Esophagus (tissue), 2 donors: ENCODE measurements at regions not wholly inside any gene's neighbourhood (a gene's known extent, or its start where the extent isn't known, plus 50 kb on each side); places are given as distances from the start of the nearest gene placed in this dataset.

Experiments used
- H3K27ac ChIP-seq, 2 donors: one replicate each; pipeline ENCODE4 v1.5.1; 2013; ENCODE audit warnings: low read depth in 2 of 2, mild to moderate bottlenecking in 2 of 2, inconsistent platforms in 1 of 2, low read length in 1 of 2, moderate library complexity in 1 of 2
- H3K27me3 ChIP-seq, 2 donors: one replicate each; pipeline ENCODE4 v1.6.1; 2013; ENCODE audit warnings: low read length in 2 of 2, control low read depth in 1 of 2, mild to moderate bottlenecking in 1 of 2; ENCODE audit not compliant: insufficient read depth in 2 of 2, control insufficient read depth in 1 of 2
- H3K36me3 ChIP-seq, 2 donors: one replicate each; pipeline ENCODE4 v1.6.1; 2013; ENCODE audit warnings: low read length in 1 of 2; ENCODE audit not compliant: control insufficient read depth in 2 of 2, insufficient read depth in 2 of 2
- H3K4me1 ChIP-seq, 2 donors: one replicate each; pipeline ENCODE4 v1.6.1; 2013; ENCODE audit warnings: low read length in 1 of 2; ENCODE audit not compliant: control insufficient read depth in 2 of 2, insufficient read depth in 2 of 2
- H3K4me3 ChIP-seq, 2 donors: one replicate each; pipeline ENCODE4 v1.5.1; 2013; ENCODE audit warnings: low read length in 2 of 2, mild to moderate bottlenecking in 2 of 2, low read depth in 1 of 2, moderate library complexity in 1 of 2
- H3K9me3 ChIP-seq, 2 donors: one replicate each; pipeline ENCODE4 v1.6.1; 2013; ENCODE audit warnings: mild to moderate bottlenecking in 2 of 2, low read depth in 1 of 2, low read length in 1 of 2, moderate library complexity in 1 of 2; ENCODE audit not compliant: control insufficient read depth in 2 of 2, insufficient read depth in 1 of 2
- WGBS, 2 donors: extraction: QIAGEN DNeasy Blood & Tissue Kit; methylation state at CpG; one replicate each; pipeline ENCODE4 v1.1.7; 2013; 5-methylcytosine and 5-hydroxymethylcytosine counted together
- donor health status: healthy with polysubstance abuse.
- donor health status: Bipolar disorder and iron deficiency.

DNA sequence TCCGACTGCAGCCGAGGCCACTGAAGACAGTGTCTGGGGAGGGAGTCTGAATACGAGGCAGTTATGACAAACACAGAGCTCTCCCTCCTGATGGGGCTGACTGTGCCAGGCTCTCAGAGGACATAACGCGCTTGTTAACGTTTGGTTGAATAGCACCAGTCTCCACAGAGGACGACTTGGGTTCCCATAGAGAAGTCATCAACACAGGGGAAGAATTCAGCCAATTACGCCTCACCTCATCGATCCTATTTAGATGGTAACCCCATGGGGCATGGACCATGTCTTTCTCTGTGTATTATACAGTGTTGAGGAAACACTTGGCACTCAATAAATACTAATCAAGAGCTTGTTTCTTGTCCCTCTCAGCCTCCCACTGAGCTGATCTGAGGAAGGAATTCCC is 642.6 kb upstream of the LCORL start:
- 92 to 93% methylated on average over 9 of the region's 9 CpGs for WGBS, 2 donors
- H3K9me3 ChIP-seq, result no peaks in the 10 kb centered on the region
- no peak overlapping the region for H3K4me3 ChIP-seq

GRCh38 chr4:18645351-18645750 is 623.8 kb upstream of the LCORL start:
- H3K4me3 ChIP-seq, result no peak overlapping the region
- 26 to 54% methylated on average over 2 of the region's 2 CpGs for WGBS, 2 donors
- H3K4me1 ChIP-seq, result no peaks in the 10 kb centered on the region

More for the DNA sequence above, 642.6 kb upstream of the LCORL start:
- Histone ChIP-seq H3K36me3 (no peaks in the 10 kb centered on the region), H3K4me1 (no peaks in the 10 kb centered on the region), H3K27me3 (no peaks in the 10 kb centered on the region), H3K27ac (no peak overlapping the region)

GRCh38 chr4:18641334-18641733 is 619.8 kb upstream of the LCORL start:
- no peaks in the 10 kb centered on the region for H3K27me3 ChIP-seq
- H3K4me1 ChIP-seq, result no peaks in the 10 kb centered on the region
- no peaks in the 10 kb centered on the region for H3K9me3 ChIP-seq
- no peak overlapping the region for H3K27ac ChIP-seq
- H3K4me3 ChIP-seq, result no peak overlapping the region
- no peaks in the 10 kb centered on the region for H3K36me3 ChIP-seq

More at GRCh38 chr4:18645351-18645750, 623.8 kb upstream of the LCORL start:
- Histone ChIP-seq H3K9me3 (no peaks in the 10 kb centered on the region), H3K27me3 (no peaks in the 10 kb centered on the region), H3K27ac (no peak overlapping the region), H3K36me3 (no peaks in the 10 kb centered on the region)

DNA sequence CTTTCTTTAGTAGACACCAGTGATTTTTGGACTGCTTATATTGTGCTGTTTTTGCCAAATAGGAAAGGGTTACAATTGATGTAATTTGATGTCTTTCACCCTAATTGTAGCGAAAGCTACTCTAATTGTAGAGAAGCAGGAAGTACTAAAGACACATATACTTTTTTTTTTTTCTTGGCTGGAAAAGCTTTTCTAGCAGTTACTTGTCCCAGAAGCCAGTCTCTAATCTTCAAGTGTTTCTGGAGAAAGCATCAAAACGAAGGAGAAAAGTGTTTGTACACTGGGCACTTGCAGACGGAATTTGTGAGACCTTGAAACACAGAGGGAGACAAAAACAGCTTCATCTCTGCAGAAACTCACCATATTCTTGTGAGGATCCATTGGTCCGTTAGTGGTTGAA is 616.5 kb upstream of the LCORL start:
- no peak overlapping the region for H3K27ac ChIP-seq
- no peaks in the 10 kb centered on the region for H3K4me1 ChIP-seq
- H3K4me3 ChIP-seq, result no peak overlapping the region
- no peaks in the 10 kb centered on the region for H3K9me3 ChIP-seq
- WGBS, 2 donors, result 42 to 49% methylated on average over 4 of the region's 4 CpGs
- no peaks in the 10 kb centered on the region for H3K36me3 ChIP-seq
- peaks cover 0 to 3% of the 10 kb centered on the region in 2 donors for H3K27me3 ChIP-seq

DNA sequence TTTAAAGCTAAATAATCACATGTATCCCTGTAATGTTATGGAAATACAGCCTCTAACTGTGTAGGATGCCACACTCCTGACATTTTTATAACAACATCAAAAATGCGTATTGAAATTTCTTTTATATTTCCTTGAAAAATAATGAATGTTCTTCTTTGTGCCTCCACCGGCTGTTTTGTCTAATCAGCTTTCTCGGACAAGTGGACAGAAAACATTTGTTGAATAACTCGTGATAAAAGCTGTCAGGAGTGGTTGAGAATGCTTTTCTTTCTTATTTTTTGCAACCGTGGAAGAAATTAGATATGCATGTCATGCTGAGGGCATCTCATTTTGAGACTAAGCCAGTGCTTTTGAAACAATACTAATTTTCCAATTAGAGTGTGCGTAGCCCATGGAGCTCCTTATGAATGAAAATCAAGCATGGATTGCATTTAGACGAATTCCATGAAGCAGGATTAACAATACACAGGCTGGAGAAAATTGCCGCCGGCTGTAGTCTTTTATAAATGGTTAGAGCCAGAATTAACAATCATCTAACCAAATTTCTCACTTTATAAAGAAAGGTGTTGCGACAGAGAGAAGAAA is 614.5 kb upstream of the LCORL start:
- Histone ChIP-seq H3K27ac (no peak overlapping the region), H3K4me3 (no peak overlapping the region), H3K27me3 (peaks cover 0 to 3% of the 10 kb centered on the region in 2 donors), H3K36me3 (no peaks in the 10 kb centered on the region), H3K9me3 (no peaks in the 10 kb centered on the region), H3K4me1 (no peaks in the 10 kb centered on the region)
- 61 to 66% methylated on average over 10 of the region's 10 CpGs for WGBS, 2 donors

DNA sequence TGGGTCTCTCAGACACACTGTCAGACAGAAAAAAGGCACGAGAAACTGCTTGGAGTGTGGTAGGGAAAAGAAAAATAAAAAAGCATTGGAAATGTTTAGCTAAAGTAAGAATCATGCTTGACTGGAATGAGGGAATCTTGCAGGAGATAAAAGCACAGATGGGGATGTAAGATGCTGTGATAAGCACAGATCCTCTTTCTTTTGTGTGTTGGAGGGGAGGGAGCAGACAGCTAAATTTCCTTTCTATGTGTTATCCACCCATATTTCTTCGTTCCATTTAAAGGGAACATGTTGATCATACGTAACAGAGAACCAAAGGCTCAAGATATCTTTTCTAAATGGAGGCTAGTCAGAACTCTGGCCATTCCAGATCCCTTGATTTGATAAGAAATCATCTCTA is 614.0 kb upstream of the LCORL start:
- Histone ChIP-seq H3K4me3 (no peak overlapping the region), H3K9me3 (peaks cover 4% of the 10 kb centered on the region in 2 donors), H3K27ac (no peak overlapping the region), H3K36me3 (no peaks in the 10 kb centered on the region), H3K4me1 (no peaks in the 10 kb centered on the region), H3K27me3 (peaks cover 0 to 3% of the 10 kb centered on the region in 2 donors)
- WGBS, 2 donors, result 59 to 64% methylated on average over 3 of the region's 3 CpGs

GRCh38 chr4:18631586-18631985 is 610.0 kb upstream of the LCORL start:
- H3K36me3 ChIP-seq, result no peaks in the 10 kb centered on the region
- H3K27ac ChIP-seq, result no peak overlapping the region
- peaks cover 0 to 3% of the 10 kb centered on the region in 2 donors for H3K27me3 ChIP-seq
- H3K9me3 ChIP-seq, result peaks cover 6 to 7% of the 10 kb centered on the region in 2 donors
- H3K4me1 ChIP-seq, result no peaks in the 10 kb centered on the region
- no peak overlapping the region for H3K4me3 ChIP-seq

GRCh38 chr4:18630218-18631110 is 608.9 kb upstream of the LCORL start:
- H3K36me3 ChIP-seq, result no peaks in the 10 kb centered on the region
- no peak overlapping the region for H3K27ac ChIP-seq
- H3K4me1 ChIP-seq, result no peaks in the 10 kb centered on the region
- peaks cover 6 to 7% of the 10 kb centered on the region in 2 donors for H3K9me3 ChIP-seq
- H3K27me3 ChIP-seq, result peaks cover 0 to 3% of the 10 kb centered on the region in 2 donors
- no peak overlapping the region for H3K4me3 ChIP-seq
- 93 to 94% methylated on average over 23 to 29 of the region's 29 CpGs for WGBS, 2 donors

DNA sequence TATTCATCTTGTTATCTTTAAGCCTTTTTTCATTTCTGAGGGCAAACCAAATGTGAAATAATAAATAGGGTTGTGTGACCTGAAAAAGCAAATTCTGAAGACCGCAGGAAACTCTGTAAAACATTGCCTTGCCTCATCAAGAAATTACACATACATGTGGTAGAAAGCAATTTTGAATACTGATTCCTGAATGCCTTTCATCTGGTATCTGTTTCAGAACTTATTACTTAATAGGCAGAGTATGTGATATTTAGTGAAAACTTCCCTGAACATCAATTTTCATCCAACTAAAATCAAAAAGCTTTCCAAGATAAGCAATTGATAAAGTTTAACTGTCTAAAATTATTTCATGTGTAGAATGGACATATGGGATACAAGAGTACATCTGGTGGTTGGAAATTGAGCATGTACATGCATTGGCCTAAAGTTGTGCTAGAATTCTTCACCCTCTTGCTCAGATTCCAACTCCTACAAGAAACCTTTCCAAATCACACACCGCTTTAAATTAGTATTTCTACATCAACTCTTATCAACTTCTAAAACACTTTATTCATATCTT is 606.0 kb upstream of the LCORL start:
- 79 to 86% methylated on average over 2 of the region's 2 CpGs for WGBS, 2 donors
- H3K9me3 ChIP-seq, result peaks cover 6 to 7% of the 10 kb centered on the region in 2 donors
- no peaks in the 10 kb centered on the region for H3K36me3 ChIP-seq
- no peak overlapping the region for H3K4me3 ChIP-seq
- no peaks in the 10 kb centered on the region for H3K27me3 ChIP-seq
- H3K27ac ChIP-seq, result no peak overlapping the region
- no peaks in the 10 kb centered on the region for H3K4me1 ChIP-seq
